NCI-H2107 treated with DMSO at 0.1 percent for 48 hours (cell line): ENCODE measurements at regions not wholly inside any gene's neighbourhood (a gene's known extent, or its start where the extent isn't known, plus 50 kb on each side); places are given as distances from the start of the nearest gene placed in this dataset.
"Not testable (repeated sequence)": the region's sequence is repeated elsewhere in the genome, so short reads cannot be mapped to it uniquely, and the experiment has no call there.

Experiments
- DNase-seq: peaks from one replicate; lab custom pipeline; 2025; ENCODE audit not compliant: unreplicated experiment; lab: John Stamatoyannopoulos, UW

GRCh38 chr16:86335266-86336172 lies 174.8 kb upstream of the FOXF1 start:
- DNase-seq: no peak

DNA sequence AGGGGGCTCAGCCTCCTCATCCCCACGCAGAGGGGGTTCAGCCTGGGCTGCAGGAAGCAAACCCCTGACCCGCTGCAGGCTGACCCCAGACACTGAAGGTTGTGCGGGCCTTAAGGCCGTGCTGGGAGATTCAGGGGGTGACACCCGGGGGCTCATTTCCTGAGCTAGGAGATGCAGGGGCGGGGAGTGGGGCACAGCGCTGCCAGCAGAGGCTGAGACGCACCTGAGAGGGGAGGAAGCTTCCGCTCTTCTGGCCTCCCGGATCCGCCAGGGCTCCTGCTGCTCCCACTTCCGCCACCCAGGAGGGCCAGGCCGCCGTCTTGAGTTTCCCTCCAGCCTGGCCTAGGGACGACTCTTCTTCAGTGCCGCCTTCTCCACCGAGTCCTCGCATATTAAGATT lies 173.2 kb upstream of the FOXF1 start:
- no peak for DNase-seq

DNA sequence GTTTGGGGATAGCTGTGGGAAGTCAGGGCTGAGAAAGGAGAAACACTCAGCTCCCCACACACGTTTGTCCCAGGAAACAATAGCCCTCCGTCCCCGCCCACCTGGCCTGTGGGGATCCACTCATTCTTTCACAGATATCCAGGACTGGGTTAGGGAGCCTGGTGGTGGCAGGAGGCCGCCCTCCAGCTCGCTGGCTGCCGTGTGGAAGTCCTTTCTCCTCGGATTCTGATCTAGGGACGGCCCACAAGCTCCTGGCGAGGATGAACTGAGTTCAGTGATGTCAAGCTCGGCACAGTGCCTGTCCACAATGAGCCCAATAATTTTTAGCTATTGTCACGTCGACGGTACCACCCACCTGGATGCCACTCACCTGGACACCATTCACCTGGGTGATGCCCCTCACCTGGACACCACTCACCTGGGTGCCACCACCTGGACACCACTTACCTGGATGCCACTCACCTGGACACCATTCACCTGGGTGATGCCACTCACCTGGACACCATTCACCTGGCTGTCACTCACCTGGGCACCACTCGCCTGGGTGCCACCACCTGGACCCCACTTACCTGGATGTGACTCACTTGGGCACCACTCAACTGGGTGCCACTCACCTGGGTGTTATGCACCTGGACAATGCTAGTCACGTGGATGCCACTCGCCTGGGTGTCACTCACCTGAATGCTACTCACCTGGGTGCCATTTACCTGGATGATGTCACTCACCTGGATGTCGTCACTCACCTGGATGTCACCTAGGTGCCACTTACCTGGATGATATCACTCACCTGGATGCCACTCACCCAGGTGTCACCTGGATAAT lies 172.5 kb upstream of the FOXF1 start:
- no peak for DNase-seq

GRCh38 chr16:86338403-86339115 lies 171.8 kb upstream of the FOXF1 start:
- no peak for DNase-seq

GRCh38 chr16:86342161-86342834 lies 168.0 kb upstream of the FOXF1 start:
- DNase-seq: no peak

GRCh38 chr16:86343027-86343795 lies 167.1 kb upstream of the FOXF1 start:
- no peak for DNase-seq

DNA sequence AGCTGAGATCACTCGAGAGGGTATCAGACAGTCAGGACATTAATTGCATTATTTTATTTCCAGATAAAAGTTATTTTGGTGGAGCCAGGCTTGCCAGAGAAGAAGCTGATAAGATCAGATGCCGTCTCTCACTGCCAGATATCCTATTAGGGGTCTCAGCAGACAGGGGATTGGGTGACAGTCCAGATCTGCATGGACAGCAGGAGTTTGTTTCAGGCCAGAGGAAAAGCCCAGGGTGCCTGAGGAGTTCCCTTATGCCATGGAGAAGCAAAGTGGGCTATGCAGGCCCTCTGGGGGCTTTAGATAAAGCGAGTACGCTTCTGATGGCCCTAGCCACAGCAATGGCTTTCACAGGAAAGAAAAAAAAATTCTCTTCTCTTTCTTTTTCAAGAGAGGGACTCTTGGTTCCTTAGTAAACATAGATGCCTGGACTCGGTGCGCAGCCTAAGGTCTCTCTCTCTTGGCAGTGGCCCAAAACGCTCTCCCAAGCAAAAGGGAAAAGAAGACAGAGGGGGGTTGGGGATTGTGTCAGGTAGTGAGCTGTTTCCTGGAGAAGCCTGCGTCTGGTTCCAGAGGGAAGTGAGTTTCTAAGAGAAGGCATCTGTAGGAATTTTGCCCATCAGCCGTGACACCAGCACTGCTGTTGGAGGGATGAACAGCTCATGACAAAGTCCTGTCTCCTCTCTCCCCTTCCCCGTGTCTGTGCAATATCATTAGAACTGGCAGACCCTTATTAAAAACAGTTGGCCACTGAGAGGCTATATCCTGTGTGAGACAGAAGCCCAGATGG lies 166.3 kb upstream of the FOXF1 start:
- no peak for DNase-seq

DNA sequence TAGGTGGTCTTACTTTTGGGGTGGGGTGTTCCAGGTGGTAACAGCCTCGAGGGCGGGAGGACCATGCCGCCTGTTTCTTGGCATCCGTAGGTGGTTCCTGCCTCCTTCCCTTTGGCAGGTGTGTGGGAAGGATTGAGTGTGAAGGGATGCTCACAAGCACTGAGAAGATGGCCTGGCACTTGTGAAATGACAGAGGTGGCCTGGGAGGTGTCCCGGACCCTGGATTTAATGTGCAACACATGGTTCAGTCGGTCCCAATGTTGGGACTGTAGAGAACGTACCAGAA lies 165.8 kb upstream of the FOXF1 start:
- no peak for DNase-seq

- no peak for DNase-seq
Measured at GRCh38 chr16:86344881-86345280, 165.4 kb upstream of the FOXF1 start.

- DNase-seq: no peak
Measured at GRCh38 chr16:86345516-86345915, 164.8 kb upstream of the FOXF1 start.

DNA sequence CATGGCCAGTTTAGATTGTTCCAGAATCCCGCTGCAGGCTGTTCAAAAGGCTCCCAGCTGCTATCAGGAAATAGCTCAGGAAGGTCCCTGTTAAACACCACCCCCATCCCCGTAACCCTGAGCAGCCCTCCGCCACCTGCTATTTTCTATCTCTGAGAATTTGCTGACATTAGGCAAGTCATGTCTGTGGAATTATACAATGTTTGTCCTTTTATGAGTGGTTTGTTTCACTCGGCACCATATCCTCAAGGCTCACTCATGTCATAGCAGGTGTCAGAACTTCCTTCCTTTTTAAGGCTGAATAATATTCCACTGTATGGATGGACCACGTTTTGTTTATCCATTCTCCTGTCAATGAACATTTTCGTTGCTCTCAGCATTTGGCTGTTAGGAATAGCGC lies 164.3 kb upstream of the FOXF1 start:
- DNase-seq: no peak

DNA sequence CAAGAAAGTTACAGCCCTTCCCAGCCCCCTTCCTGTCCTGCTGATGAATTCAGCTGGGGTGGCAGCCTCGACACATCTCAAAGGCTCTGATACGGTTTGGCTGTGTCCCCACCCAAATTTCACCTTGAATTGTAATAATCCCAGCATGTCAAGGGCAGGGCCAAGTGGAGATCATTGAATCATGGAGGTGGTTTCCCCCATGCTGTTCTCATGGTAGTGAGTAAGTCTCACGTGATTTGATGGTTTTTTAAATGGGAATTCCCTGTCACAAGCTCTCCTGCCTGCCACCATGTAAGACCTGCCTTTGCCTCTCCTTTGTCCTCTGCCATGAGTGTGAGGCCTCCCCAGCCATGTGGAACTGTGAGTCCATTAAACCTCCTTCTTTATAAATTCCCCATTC lies 163.2 kb upstream of the FOXF1 start:
- no peak for DNase-seq

GRCh38 chr16:86347916-86348555 lies 162.3 kb upstream of the FOXF1 start:
- DNase-seq: no peak

- DNase-seq: no peak
Measured at GRCh38 chr16:86349338-86349900, 160.9 kb upstream of the FOXF1 start.

DNA sequence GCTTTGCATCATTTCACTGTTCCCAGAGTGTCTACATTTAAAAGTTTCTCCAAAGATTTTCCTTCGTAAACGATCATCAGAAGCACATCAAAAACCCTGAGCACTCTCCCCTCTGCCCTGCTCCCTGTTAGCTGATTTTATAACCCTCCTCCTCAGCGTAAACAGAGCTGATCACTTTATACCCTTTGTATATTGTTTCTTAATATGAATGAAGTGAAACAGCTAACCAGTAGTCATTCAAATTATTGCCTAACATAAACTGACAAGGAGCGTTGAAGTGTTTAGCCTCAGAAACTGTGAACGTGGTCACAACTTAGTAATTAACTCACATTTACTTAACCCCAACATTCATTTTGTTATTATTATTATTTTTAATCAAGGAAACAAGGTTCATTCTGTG lies 160.0 kb upstream of the FOXF1 start:
- DNase-seq: no peak

DNA sequence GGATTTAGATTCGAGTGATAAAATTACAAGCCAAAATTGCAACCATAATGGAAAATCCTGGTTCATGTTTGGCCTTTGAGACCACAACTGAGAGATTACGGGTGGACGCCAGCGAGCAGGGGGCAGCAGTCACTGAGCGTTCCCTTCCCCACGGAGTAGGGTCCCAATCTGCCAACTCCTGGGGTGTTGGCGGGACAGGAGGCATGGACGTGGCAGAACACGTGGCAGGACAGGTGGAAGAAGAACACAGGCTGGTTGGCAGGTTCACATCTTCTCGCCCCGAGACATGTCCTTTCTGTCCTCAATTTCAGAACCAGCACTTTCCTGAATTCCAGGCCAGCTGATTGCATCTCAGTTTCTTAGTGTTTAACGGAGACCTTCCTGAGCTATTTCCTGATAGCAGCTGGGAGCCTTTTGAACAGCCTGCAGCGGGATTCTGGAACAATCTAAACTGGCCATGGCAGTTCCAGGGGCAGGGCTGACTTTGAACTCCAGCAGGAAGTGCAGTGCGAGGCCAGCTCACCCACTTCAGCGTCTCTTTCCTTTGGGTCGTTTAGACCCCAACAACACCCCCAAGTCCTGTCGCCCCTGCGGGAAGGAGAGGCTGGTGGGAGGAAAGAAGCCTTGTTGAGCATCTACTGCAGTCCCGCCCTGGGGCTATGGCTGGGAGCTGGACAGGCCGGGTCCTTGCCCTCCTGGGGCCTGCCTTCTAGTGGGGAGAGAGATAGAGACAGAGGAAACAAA lies 159.1 kb upstream of the FOXF1 start:
- DNase-seq: no peak

GRCh38 chr16:86351785-86352139 lies 158.6 kb upstream of the FOXF1 start:
- not testable (repeated sequence) for DNase-seq

DNA sequence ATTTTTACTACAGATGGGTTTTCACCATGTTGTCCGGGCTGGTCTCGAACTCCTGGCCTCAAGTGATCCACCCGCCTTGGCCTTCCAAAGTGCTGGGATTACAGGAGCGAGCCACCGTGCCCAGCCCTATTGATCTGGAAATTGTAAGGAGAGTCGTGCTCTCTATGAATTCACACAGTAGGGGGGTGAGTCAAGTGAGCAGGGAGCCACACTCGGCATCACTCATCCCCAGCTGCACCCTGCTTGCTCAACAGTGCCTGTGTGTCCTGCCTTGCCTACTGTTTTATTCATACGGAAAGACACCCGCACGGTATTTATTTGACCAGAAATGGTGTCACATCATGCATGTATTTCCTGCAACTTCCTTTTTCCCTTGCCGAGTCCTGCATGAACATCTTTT lies 157.2 kb upstream of the FOXF1 start:
- no peak for DNase-seq
